Heart left ventricle (tissue), 16 donors: ENCODE measurements at regions not wholly inside any gene's neighbourhood (a gene's known extent, or its start where the extent isn't known, plus 50 kb on each side); places are given as distances from the start of the nearest gene placed in this dataset.

Experiments
- ATAC-seq, 4 donors: fragments of 200-7000 bp; cut with Tn5 transposase; one replicate each; pipeline ENCODE4 v1.9.1; 2020 to 2022; ENCODE audit warnings: moderate library complexity in 4 of 4, mild to moderate bottlenecking in 3 of 4, moderate number of reproducible peaks in 1 of 4
- DNase-seq, 5 donors: peaks; one replicate each; pipeline ENCODE4 v3.0.0-alpha.2; 2020
- H3K27ac ChIP-seq, 12 donors: fragments of 200-600 bp; sonication (generic) in 4 of 12; one replicate each; pipeline versions ENCODE4 v1.5.0 to v1.8.0; 2016 to 2022; ENCODE audit warnings: mild to moderate bottlenecking in 2 of 12
- H3K27me3 ChIP-seq, 9 donors: fragments of 200-600 bp; sonication (generic) in 2 of 9; one replicate each; pipeline versions ENCODE4 v1.5.1 to v1.8.0; 2016 to 2022; ENCODE audit warnings: mild to moderate bottlenecking in 3 of 9
- H3K36me3 ChIP-seq, 9 donors: fragments of 200-600 bp; sonication (generic) in 2 of 9; one replicate each; pipeline versions ENCODE4 v1.5.0 to v1.8.0; 2018 to 2022; ENCODE audit warnings: mild to moderate bottlenecking in 2 of 9
- H3K4me1 ChIP-seq, 12 donors: fragments of 200-600 bp; sonication (generic) in 4 of 12; one replicate each; pipeline versions ENCODE4 v1.5.0 to v1.8.0; 2016 to 2022; ENCODE audit warnings: mild to moderate bottlenecking in 3 of 12
- H3K4me3 ChIP-seq, 12 donors: fragments of 200-600 bp; sonication (generic) in 4 of 12; one replicate each; pipeline versions ENCODE4 v1.5.0 to v1.8.0; 2017 to 2022; ENCODE audit warnings: mild to moderate bottlenecking in 9 of 12, moderate library complexity in 4 of 12
- H3K9me3 ChIP-seq, 12 donors: fragments of 200-600 bp; sonication (generic) in 4 of 12; one replicate each; pipeline versions ENCODE4 v1.5.0 to v1.8.0; 2016 to 2022; ENCODE audit warnings: mild to moderate bottlenecking in 1 of 12
- CTCF ChIP-seq, 12 donors: fragments of 200-600 bp; sonication (generic) in 4 of 12; IDR thresholded peaks; one replicate each; pipeline versions ENCODE4 v1.5.0 to v1.8.0; 2018 to 2022; ENCODE audit warnings: antibody characterized with exemption in 12 of 12, mild to moderate bottlenecking in 5 of 12
- POLR2A ChIP-seq, 2 donors: fragments of 450-650 bp; IDR thresholded peaks; one replicate each; pipeline ENCODE4 v1.6.1; 2017; ENCODE audit warnings: antibody characterized with exemption in 2 of 2, mild to moderate bottlenecking in 2 of 2, moderate library complexity in 2 of 2
- WGBS, 4 donors: extraction: QIAGEN DNeasy Blood & Tissue Kit in 2 of 4; methylation state at CpG; one replicate each; pipeline versions ENCODE4 v1.1.5 to v1.1.7; 2013 to 2018; 5-methylcytosine and 5-hydroxymethylcytosine counted together
- intact Hi-C, 10 donors: fragments of 100-400 bp; cut with DNase I; formaldehyde crosslinking; loops; one replicate each; pipeline versions ENCODE4 v1.11.1 to v1.14.2; 2022
- donor health status: ischemic (EF 13 %, LVEDD 7.1; RV severe dilation, severe dysfunction).
- donor health status: healthy with polysubstance abuse.
- donor health status: DM: no; HTN: yes; CAD: no.
- donor health status: DM: no; HTN: no; CAD: no.
- donor health status: ischemic (EF 25% LVEDD 6.9; RV normal size, moderate dysfunction).
- donor health status: ischemic (EF 25% LVEDD 5.7; RV mildly dilated, moderate dysfunction).
- donor health status: healthy.
- donor health status: DM: yes; HTN: yes; CAD: no.
- donor health status: ischemic (EF 35%, LVEDD 5.7; RV mildly dilated, moderate dysfunction).
- donor health status: nonischemic (EF 11% LVEDD 7.7; RV severe dilation, severe dysfunction).
- donor health status: DM: yes; HTN: yes; CAD: no.
- donor health status: PGD.
- donor health status: ischemic (EF 29% LVEDD 5.4; RV normal size, mild dysfunction).
- donor health status: nonischemic (EF 23%, LVEDD 6.1; RV moderate dilation, normal function).

- Histone ChIP-seq H3K4me3 (no peak overlapping the region), H3K36me3 (no peaks in the 10 kb centered on the region), H3K9me3 (no peaks in the 10 kb centered on the region), H3K4me1 (no peaks in the 10 kb centered on the region), H3K27ac (no peak overlapping the region), H3K27me3 (peaks cover 0 to 11% (median 0%) of the 10 kb centered on the region in 9 donors)
- ATAC-seq = no peak
- TF ChIP-seq CTCF (IDR thresholded peaks at IDR 0.05) (no peak), POLR2A (IDR thresholded peaks at IDR 0.05) (no peak)
- DNase-seq = no peak
- 70 to 79% (median 76%) methylated on average over 3 of the region's 3 CpGs for WGBS, 4 donors
- intact Hi-C loops = no loop called here
Measured at GRCh38 chr11:32224580-32224979, 133.7 kb downstream of the RCN1 start.

GRCh38 chr11:32225571-32226285, 134.9 kb downstream of the RCN1 start:
- 65 to 67% (median 66%) methylated on average over 14 of the region's 14 CpGs for WGBS, 4 donors
- no peak for TF ChIP-seq POLR2A (IDR thresholded peaks at IDR 0.05)
- no peak for TF ChIP-seq CTCF (IDR thresholded peaks at IDR 0.05)
- Histone ChIP-seq H3K4me1 (no peaks in the 10 kb centered on the region), H3K4me3 (no peak overlapping the region), H3K27me3 (peaks cover 0 to 15% (median 0%) of the 10 kb centered on the region in 9 donors), H3K9me3 (no peaks in the 10 kb centered on the region), H3K27ac (no peak overlapping the region), H3K36me3 (no peaks in the 10 kb centered on the region)
- ATAC-seq = no peak
- DNase-seq = no peak
- intact Hi-C loops = no loop called here

GRCh38 chr11:32226480-32226879, 135.6 kb downstream of the RCN1 start:
- WGBS, 4 donors = 79 to 86% (median 81%) methylated on average over 5 of the region's 5 CpGs
- Histone ChIP-seq H3K4me3 (no peak overlapping the region), H3K27me3 (peaks cover 0 to 14% (median 0%) of the 10 kb centered on the region in 9 donors), H3K36me3 (no peaks in the 10 kb centered on the region), H3K27ac (no peak overlapping the region), H3K9me3 (no peaks in the 10 kb centered on the region), H3K4me1 (no peaks in the 10 kb centered on the region)
- no peak for ATAC-seq
- DNase-seq = no peak
- TF ChIP-seq POLR2A (IDR thresholded peaks at IDR 0.05) (no peak), CTCF (IDR thresholded peaks at IDR 0.05) (no peak)
- intact Hi-C loops = no loop called here

GRCh38 chr11:32229576-32230240, 138.8 kb downstream of the RCN1 start:
- intact Hi-C loops = no loop called here
- ATAC-seq (no peak), DNase-seq (no peak)
- H3K27ac ChIP-seq = no peak overlapping the region
- no peak overlapping the region for H3K4me3 ChIP-seq
- TF ChIP-seq POLR2A (IDR thresholded peaks at IDR 0.05) = no peak
- TF ChIP-seq CTCF (IDR thresholded peaks at IDR 0.05) = no peak
- H3K36me3 ChIP-seq = no peaks in the 10 kb centered on the region
- H3K4me1 ChIP-seq = no peaks in the 10 kb centered on the region
- H3K27me3 ChIP-seq = peaks cover 0 to 6% (median 0%) of the 10 kb centered on the region in 9 donors
- no peaks in the 10 kb centered on the region for H3K9me3 ChIP-seq
- 87 to 94% (median 93%) methylated on average over 13 of the region's 13 CpGs for WGBS, 4 donors
